GM12892 (cell line): ENCODE measurements at regions not wholly inside any gene's neighbourhood (a gene's known extent, or its start where the extent isn't known, plus 50 kb on each side); places are given as distances from the start of the nearest gene placed in this dataset.

Source experiments
- POLR2A ChIP-seq: IDR thresholded peaks from 2 replicates; pipeline ENCODE4 v1.6.1; 2011; ENCODE audit warnings: low read depth, low read length, control low read depth
- POLR2AphosphoS5 ChIP-seq: IDR thresholded peaks from 2 replicates; pipeline ENCODE4 v1.6.1; 2011; ENCODE audit warnings: low read depth, low read length, control low read depth

GRCh38 chr12:124497658-124498057, 69.8 kb downstream of the NCOR2 start:
- TF ChIP-seq POLR2A, result no peak
- no peak for TF ChIP-seq POLR2AphosphoS5
